Suppressor macrophage (primary cell): ENCODE measurements at regions not wholly inside any gene's neighbourhood (a gene's known extent, or its start where the extent isn't known, plus 50 kb on each side); places are given as distances from the start of the nearest gene placed in this dataset.
A peak's percentile ranks its signal among the peaks of the same experiment; 100 is the strongest.
"Not testable (repeated sequence)": the region's sequence is repeated elsewhere in the genome, so short reads cannot be mapped to it uniquely, and the experiment has no call there.

Experiments used
- DNase-seq, 4 experiments: peaks; one replicate each; pipeline ENCODE4 v3.0.0-alpha.2; 2020 to 2022

DNA sequence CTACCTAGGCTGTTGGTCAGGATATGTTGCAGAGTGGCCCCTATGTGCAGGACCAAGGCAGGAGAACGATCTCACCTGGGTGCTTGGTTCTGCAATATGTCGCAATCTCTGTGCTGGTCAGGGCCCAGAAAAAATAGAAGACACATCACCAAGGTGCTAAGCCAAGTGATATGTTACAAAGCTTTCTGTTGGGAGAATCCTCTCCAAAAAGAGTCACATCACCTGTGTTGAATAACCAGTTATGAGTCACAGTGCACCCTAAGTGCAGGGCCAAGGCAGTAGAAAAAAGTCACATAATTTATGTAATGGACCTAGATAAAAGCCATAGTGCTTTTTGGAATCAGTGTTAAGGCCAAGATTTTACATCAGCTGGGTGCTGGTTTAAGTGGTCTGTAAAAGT, 965.9 kb upstream of the AMELY start:
- DNase-seq = no peak

DNA sequence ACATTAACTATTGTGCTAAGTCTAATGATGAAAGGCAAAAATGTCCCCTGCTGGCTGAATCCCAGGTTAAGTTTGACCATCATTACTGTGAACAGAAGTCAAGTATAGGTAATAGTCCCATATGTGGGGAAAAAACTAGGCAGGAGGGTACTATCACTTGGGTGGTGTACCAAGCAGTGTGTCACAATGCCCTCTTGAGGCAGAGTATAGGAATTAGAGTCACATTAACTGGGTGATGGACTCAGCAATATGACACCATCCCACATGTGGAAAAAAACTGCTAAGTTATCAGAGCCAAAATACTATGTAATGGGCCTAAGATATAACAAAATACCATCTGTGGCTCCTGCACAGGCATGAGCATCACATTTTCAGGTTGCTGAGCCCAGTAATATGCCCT, 962.5 kb upstream of the AMELY start:
- DNase-seq = peak; percentile 3 to 43 (median 12)

DNA sequence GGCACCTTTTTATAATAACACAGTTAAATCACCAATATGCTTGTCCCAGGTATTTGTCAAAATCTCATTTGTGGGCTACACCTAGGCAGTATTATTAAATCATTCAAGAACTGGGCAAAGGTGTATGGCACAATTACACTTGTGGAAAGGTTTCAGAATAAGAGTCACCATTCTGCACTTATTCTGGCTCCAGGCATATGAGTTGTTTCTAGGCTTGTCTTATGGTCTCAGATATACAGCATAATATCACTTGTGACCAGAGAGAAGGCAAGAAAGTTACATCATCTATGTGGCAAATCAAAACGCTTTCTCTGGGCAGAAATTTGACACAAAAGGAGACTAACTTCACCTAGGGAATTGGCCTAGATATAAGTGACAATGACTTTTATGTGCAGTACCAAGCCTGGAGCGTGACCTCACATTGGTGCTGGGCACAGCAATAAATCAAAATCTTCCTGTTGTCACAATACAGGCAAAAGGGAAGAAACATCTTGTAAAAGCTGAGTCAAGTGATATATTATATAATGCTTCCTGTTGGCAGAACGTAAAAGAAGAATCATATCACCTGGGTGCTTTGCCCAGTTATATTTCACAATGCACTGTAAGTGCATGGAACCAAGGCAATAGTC, 959.9 kb upstream of the AMELY start:
- DNase-seq = peak in 2 of 4 experiments; percentile 0 to 3

DNA sequence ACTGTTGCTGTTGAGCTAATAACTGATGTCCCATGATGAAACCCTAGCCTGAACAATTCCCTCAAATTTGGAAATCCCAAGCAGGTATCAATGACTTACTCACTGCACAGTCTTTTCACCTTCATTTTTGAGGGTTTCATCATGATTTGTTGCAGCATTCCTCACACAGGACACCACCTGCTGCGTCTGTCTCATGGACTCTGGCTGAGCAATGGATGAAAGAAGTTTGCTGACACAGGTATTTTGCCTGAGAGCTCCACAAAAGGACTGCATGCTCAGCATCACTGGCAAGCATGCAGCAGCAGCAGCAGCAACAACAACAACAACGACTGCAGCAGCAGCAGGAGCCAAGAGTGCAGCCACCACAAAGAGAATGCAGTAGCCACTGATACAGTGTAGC, 955.4 kb upstream of the AMELY start:
- no peak for DNase-seq

DNA sequence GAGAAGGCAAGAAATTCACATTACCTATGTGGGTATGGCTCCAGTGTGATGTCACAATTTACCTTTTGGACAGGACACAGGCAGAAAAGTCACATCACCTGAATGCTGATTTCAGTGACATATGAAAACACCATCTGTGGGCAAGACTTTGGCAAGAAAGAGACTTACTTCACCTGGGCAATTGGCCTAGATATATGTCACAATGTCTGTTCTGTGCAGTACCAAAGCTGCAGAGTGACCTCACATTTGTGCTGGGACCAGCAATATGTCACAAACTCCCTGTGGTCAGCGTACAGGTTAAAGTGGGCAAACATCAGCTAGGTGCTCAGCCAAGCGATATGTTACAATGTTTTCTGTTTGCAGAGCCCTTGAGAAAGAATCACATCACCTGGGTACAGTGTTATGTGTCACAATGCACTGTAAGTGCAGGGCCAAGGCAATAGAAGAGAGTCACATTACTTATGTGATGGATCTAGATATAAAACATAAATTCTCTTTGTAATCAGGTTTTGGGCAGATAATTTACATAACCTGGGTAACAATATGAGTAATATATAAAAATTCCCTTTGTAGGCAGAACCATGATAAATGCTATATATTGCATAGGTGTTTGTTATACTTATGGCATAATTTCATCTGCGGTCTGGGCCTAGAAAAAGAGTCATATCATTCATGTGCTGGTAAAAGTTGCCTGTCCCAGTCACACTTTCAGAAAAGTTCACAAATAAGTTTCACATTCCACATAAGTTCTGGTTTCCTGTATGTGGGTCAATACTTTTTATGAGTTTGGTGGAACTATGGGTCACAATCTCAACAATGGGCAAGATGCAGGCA, 949.4 kb upstream of the AMELY start:
- no peak for DNase-seq

DNA sequence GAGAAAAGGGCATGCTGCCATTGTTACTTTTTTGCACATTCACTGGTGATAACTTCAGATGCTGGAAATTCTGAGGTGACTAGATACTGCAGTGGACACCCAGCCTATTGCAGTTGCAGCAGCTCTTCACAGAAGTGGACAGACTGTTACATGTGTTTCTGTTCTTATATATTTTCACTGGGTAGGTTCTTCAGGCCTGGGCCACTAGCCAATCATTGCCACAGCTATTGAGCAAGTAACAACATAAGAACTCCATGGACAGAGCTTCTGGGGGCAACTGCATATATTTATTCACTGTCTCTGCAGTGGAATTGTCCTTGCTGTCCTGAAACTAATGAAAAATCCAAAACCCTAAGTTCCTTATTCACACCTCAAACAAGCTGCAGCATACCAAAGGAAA, 938.6 kb upstream of the AMELY start:
- DNase-seq = no peak

DNA sequence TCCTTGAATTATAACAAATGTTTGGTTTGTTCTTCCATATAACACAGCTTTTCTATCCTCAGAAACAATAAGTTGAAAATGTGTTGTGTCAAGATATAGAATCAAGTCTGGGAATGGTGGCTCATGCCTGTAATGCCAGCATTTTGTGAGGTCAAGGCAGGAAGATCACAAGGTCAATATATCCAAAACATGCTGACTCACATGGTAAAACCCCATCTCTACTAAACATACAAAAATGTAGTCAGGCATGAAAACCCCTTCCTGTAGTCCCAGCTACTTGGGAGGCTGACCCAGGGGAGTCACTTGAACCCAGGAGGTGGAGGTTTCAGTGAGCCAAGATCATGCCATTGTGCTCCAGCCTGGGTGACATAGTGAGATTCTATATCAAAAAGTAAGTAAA, 934.2 kb upstream of the AMELY start:
- DNase-seq = no peak

DNA sequence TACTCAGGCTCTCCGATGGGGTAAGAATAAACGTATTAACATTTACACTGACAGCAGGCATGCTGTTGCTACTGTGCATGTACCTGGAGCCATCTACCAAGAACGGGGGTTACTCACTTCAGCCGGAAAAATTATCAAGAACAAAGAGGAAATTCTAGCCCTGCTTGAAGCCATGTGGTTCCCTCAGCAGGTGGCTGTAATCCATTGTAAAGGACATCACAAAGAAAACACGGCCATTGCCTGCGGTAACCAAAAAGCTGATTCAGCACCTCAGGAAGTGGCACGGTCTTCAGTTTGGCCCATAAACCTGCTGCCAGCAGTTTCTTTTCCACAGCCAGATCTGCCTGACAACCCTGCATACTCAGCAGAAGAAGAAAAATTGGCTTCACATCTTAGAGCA, 925.5 kb upstream of the AMELY start:
- DNase-seq = no peak

DNA sequence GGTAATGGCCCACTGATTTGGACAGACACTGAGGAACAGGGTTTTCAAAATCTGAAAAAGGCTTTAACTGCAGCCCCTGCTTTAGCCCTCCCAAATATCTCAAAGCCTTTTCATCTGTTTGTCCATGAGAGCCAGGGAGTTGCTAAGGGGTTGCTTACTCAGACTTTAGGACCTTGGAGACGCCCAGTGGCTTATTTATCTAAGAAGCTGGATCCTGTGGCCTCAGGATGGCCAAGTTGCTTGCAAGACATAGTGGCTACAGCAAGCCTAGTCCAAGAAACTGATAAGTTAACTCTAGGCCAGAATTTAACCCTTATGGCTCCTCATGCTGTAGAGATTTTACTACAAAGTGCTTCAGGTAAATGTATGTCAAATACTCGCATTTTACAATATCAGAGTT, 924.8 kb upstream of the AMELY start:
- no peak for DNase-seq

DNA sequence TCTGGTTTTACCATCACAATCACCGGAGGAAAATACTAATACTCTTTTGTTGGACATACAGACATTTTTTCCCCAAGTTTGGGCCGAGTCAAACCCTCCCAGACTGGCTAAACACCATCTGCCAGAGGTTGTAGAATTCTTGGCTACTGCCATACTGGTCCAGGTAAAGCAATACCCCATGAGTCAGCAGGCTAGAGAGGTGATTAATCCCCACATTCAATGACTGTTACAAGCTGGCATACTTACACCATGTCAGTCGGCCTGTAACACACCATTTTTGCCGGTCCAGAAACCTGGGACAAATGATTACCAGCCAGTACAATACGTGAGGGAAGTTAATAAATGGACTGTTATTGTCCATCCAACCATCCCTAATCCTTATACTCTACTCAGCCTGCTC, 923.9 kb upstream of the AMELY start:
- DNase-seq = no peak

DNA sequence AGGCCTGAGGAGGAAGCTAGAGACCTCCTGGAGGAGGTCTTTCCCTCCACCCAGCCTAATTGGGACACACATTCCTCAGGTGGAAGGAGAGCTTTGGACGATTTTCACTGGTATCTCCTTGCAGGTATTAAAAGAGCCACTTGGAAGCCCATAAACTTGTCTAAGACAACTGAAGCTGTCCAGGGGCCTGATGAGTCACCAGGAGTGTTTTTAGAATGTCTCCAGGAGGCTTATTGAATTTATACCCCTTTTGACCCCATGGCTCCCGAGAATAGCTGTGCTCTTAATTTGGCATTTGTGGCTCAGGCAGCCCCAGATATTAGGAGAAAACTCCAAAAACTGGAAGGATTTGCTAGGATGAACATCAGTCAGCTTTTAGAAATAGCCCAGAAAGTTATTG, 922.7 kb upstream of the AMELY start:
- no peak for DNase-seq

DNA sequence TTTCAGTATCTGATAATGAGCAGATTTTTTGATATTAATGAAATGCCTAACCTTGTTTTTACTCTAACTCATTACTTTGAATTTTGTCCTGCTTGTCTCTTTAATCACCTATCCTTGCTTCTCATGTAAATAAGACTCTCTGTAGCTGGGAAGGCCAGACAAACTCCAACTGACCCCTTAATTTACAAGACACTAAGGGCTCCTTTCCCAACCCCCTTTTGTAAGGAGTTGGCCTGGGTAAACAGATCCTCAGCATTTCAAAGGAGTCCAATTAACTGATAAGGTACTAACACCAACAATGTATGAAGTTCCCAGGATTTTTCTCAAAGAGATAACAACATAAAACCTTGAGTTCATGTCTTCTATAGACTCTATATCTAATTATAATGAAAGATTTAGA, 919.3 kb upstream of the AMELY start:
- not testable (repeated sequence) for DNase-seq

DNA sequence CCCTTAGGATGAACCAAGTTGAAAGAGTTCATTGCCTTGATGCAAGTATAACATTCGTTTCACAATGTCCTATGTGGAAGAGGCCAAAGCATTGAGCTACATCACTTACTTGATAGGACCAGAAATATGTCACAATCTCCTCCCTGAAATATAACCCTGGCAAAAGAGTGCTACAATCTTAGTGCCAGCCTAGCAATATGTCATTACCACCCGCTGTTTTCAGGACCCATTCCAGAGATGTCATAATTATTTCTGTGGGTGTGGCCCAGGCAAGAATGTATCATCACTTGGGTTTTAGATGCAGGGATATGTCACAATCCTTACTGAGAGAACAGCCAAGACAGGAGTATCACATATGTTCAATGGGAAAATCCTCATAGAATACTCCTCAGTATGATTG, 915.0 kb upstream of the AMELY start:
- peak in 1 of 4 experiments; percentile 2 for DNase-seq

DNA sequence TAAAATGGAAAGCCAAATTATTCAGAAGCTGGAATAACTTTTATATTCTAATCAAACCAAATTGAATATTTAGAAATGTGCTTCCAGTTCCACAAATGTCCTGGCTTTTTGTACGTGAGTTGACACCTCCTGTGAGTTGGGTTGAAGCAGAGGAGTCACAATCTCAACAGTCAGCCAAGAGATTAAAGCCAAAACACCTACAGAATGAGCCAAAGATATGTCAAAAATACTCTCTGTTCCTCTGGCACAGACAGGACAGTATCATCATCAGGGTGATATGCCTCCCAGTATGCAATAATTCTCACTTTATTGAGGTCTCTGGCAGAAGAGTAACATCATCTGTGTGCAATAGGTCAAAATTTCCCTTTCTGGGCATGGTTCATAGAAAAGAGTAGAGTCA, 914.3 kb upstream of the AMELY start:
- no peak for DNase-seq

DNA sequence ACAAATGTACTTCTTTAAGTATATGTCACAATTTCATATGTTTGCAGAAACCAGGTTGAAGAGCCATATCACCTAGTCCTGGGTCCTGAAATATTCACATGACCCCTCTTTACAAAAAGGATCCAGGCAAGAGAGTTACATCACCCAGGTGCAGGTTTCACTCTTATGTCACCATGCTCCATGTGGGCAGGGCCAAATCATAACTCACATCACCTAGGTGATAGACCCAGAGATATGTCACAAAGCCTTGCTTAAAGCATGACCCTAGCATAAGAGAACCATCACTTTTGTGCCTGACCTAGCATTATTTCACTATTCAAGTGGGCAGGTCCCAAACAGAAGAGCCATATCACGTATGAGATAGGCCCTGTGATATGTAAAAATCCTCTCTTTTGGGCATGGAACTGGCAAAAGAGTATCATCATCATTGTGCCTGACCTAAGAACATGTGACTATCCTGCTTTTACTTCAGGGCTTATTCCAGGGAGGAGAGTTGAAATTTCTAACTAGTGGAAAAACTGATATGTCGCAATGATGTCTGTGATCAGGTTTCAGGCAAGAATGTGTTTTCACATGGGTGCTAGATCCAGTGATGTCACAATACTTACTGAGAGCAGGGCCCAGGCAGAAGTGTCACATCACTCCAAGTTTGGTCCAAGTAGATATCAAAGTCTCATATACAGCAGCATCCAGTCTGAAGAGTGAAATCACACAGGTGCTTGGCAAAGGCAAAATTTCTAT, 909.9 kb upstream of the AMELY start:
- DNase-seq = no peak

DNA sequence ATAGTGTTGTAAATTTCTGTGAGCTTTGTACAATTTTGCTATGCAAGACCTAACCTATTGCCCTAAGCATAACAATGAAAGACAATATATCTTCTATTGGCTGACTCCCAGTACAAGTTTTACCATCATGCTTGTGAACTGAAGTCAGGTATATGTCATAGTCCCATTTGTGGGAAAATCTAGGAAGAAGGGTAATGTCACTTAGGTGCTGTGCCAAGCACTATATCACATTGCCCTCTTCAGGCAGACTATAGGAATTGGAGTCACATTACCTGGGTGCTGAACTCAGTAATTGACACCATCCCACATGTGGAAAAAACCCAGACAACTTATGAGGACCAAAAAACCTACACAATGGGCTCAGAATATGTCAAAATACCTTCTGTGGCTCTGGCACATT, 907.4 kb upstream of the AMELY start:
- DNase-seq = peak in 3 of 4 experiments; percentile 16 to 54 (median 30)

DNA sequence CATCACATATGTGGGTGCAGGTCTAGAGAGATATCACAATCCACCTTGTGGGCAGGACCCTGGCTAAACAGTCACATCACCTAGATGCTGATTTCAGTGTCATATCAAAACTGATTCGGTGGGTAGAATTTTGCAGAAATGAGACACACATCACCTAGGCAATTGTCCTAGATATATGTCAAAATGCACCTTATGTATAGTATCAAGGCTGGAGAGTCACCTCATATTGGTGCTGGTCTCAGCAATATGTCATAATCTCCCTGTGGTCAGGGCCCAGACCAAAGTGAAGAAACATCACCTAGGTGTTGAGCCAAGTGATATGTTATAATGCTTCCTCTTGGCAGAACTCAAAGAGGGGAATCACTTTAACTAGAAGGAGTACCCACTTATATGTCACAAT, 905.0 kb upstream of the AMELY start:
- no peak for DNase-seq

DNA sequence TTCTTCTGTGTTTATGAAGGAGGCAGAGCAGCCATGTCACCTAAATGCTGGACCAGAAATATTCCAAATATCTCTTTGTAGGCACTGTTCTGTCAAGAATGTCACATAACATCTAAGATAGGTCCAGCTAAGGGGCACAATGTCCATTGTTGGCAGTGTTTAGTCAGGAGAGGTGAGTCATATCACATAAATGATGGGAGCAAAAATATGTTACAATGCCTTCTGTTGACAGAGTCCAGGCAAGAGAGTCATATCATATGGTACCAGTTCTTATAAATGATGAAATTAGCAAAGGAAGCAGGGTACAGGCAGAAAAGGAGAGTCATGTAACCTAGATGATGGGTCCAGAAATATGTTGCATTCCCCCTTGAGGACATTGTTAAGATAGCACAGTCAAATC, 904.4 kb upstream of the AMELY start:
- DNase-seq = no peak

DNA sequence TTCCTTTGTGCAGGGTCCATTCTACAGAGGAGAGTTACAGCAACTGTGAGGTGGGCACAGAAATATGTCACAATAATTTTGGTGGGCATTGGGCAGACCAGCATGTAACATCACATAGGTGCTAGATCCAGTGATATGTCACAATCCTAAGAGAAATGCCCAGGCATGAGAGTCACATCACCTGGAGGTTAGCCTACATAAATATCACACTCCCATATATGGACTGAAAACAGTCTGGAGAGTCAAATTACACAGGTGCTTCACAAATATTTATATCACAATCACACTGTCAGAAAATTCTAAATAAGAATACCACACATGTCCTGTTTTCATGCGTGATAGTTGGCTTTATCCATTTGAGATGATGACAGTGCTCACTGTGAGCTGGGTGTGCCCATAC, 903.7 kb upstream of the AMELY start:
- DNase-seq = no peak

DNA sequence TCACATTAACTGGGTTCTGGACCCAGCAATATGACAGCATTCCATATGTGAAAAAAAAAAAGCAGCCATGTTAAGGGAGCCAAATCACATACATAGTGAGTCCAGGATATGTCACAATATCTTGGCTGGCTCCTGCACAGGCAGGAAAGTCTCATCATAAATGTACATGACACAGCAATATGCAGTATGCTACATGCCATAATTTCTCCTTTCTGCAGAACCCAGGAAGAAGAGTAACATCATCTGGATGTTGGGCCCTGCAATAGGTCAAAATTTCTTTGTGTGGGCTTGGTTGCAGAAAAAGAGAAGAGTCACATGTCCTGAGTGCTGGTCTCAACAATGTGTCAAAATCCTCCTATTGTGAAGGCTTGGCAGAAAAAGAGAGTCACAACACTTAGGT, 902.8 kb upstream of the AMELY start:
- peak; percentile 48 to 77 (median 62) for DNase-seq

DNA sequence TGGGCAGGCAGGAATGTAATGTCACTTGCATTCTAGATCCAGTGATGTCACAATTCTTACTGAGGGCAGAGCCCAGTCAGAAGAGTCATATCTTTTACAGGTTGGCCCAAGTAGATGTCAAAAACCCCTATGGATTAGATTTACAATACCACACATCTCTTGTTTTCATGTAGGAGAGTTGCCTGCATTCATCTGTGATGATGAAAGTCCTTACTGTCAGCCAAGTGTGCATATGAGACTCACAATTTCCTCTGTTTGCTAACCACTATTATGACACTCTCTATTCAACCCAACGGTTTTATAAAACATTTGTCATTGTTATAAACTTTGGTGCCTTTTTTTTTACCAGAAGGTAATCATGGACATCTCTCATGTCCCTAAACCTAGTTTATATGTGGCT, 898.8 kb upstream of the AMELY start:
- DNase-seq = peak in 2 of 4 experiments; percentile 7 to 28

DNA sequence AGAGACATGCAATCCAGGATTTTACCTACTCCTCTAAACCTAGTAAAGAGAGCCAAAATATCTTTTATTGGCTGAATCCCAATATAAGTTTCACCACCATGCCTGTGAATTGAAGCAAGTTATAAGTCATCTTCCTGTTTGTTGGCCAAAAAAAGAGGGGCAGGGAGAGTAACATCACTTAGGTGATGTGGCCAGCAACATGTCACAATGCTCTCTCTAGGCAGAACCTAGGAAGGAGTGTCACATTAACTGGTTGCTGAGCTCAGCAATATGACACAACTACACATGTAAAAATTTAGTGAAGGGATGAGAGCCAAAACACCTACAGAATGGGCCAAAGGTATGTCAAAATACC, 895.9 kb upstream of the AMELY start:
- DNase-seq = no peak

DNA sequence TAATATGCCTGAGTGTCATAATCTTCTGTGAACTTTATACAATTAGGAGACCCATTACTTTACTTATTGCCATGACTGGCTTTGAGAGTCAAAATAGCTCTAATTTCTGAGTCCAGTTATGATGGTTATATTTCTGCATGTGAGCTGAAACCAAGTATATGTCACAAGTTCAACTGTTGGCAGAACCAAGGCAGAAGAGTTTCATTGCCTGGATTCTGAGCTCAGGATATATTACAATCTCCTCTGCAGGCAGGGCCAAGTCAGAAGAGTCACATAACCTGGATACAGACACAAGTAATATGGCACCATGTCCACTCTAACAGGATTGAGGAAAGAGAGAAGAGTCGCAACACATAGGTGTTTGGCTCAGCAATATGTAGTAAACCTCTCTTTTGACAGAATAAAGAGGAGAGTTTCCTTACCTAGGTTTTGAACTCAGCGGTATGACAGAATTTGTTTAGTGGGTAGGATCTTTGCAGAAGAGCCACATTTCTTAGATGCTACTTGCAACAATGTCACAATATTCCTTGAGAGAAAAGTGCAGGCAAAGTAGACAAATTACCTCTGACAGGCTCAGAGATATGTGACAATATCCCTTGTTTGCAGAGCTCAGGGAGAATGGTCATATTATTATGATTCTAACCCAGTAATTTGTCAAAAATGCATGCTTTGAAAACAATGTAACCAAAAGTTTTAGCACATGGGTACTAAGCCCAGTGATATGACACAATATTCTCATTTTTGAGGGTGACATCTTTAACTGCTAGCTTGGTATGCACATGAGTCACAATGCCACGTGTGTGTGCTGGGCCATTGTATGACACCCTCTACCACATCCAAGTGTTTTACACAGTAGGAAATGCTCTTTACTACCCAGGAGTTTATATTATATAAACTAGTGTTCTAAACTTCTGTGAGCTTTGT, 895.3 kb upstream of the AMELY start:
- DNase-seq = peak in 1 of 4 experiments; percentile 25
